Renal cortical epithelial cell (primary cell): ENCODE measurements at regions not wholly inside any gene's neighbourhood (a gene's known extent, or its start where the extent isn't known, plus 50 kb on each side); places are given as distances from the start of the nearest gene placed in this dataset.

Experiments used
- DNase-seq: peaks from one replicate; pipeline ENCODE4 v3.0.0-alpha.2; 2011; ENCODE audit warnings: low read depth

GRCh38 chr12:77629141-77629540 lies 201.6 kb upstream of the NAV3 start:
- no peak for DNase-seq

- peak; percentile 81 for DNase-seq
Observed at GRCh38 chr12:77625441-77625840, 205.3 kb upstream of the NAV3 start.

GRCh38 chr12:77619425-77619824 lies 211.3 kb upstream of the NAV3 start:
- DNase-seq = no peak

- DNase-seq = no peak
Observed at GRCh38 chr12:77617818-77618217, 212.9 kb upstream of the NAV3 start.

- no peak for DNase-seq
Observed at GRCh38 chr12:77615332-77615731, 215.4 kb upstream of the NAV3 start.

- DNase-seq = no peak
Observed at GRCh38 chr12:77613411-77613810, 217.3 kb upstream of the NAV3 start.

- no peak for DNase-seq
Observed at GRCh38 chr12:77610446-77610845, 220.2 kb upstream of the NAV3 start.

- DNase-seq = no peak
Observed at GRCh38 chr12:77609016-77609415, 221.7 kb upstream of the NAV3 start.

GRCh38 chr12:77608271-77608824 lies 222.3 kb upstream of the NAV3 start:
- no peak for DNase-seq

GRCh38 chr12:77606348-77606747 lies 224.3 kb upstream of the NAV3 start:
- DNase-seq = peak; percentile 37

- DNase-seq = no peak
Observed at GRCh38 chr12:77603946-77604345, 226.7 kb upstream of the NAV3 start.

- DNase-seq = no peak
Observed at GRCh38 chr12:77601069-77601468, 229.6 kb upstream of the NAV3 start.

- DNase-seq = no peak
Observed at GRCh38 chr12:77600468-77600843, 230.2 kb upstream of the NAV3 start.

GRCh38 chr12:77599782-77600467 lies 230.8 kb upstream of the NAV3 start:
- DNase-seq = peak; percentile 31

- DNase-seq = no peak
Observed at GRCh38 chr12:77594366-77594765, 236.3 kb upstream of the NAV3 start.

- no peak for DNase-seq
Observed at GRCh38 chr12:77592836-77593235, 237.9 kb upstream of the NAV3 start.

- no peak for DNase-seq
Observed at GRCh38 chr12:77591959-77592743, 238.5 kb upstream of the NAV3 start.

GRCh38 chr12:77590306-77590705 lies 240.4 kb upstream of the NAV3 start:
- DNase-seq = no peak

GRCh38 chr12:77584860-77585259 lies 245.8 kb upstream of the NAV3 start:
- DNase-seq = no peak

- no peak for DNase-seq
Observed at GRCh38 chr12:77578466-77579220, 252.1 kb upstream of the NAV3 start.

GRCh38 chr12:77577791-77578190 lies 252.9 kb upstream of the NAV3 start:
- no peak for DNase-seq

GRCh38 chr12:77575376-77575919 lies 255.2 kb upstream of the NAV3 start:
- no peak for DNase-seq
